Panc1 (cell line): ENCODE measurements at regions not wholly inside any gene's neighbourhood (a gene's known extent, or its start where the extent isn't known, plus 50 kb on each side); places are given as distances from the start of the nearest gene placed in this dataset.

Experiments
- ATAC-seq: fragments of 200-7000 bp; cut with Tn5 transposase; 2 replicates; pipeline ENCODE4 v1.9.1; 2020; ENCODE audit warnings: mild to moderate bottlenecking, moderate library complexity
- BruUV-seq: library from RNA; stranded (reverse); fragments of 400-500 nt; replicated peaks from 2 replicates; lab custom pipeline; 2021; lab: Mats Ljungman, UMichigan
- CTCF ChIA-PET: fragments of 300-600 bp; sonication (Branson Sonifier 250); formaldehyde crosslinking; loops from one replicate; lab custom pipeline; 2022; ENCODE audit warnings: antibody characterized with exemption; lab: Charles Lee
- POLR2A ChIA-PET: fragments of 300-600 bp; sonication (Branson Sonifier 250); formaldehyde crosslinking; loops from one replicate; lab custom pipeline; 2022; ENCODE audit warnings: antibody characterized with exemption; lab: Charles Lee
- DNase-seq: peaks from one replicate; pipeline ENCODE4 v3.0.0-alpha.2; 2010; ENCODE audit warnings: low read depth, low spot score
- H3K27ac ChIP-seq: 2 replicates; pipeline ENCODE4 v1.5.1; 2011; ENCODE audit warnings: mild to moderate bottlenecking, low read length, inconsistent platforms
- H3K27me3 ChIP-seq: fragments of 200-500 bp; sonication (Bioruptor generic); 2 replicates; pipeline ENCODE4 v1.6.0; 2014; ENCODE audit warnings: low read length, inconsistent platforms; ENCODE audit not compliant: control insufficient read depth, insufficient read depth
- H3K36me3 ChIP-seq: fragments of 200-500 bp; sonication (Bioruptor generic); 2 replicates; pipeline ENCODE4 v1.5.1; 2014; ENCODE audit warnings: inconsistent platforms, mild to moderate bottlenecking, low read length, moderate library complexity; ENCODE audit not compliant: control insufficient read depth, insufficient read depth
- H3K4me1 ChIP-seq: 2 replicates; pipeline ENCODE4 v1.5.1; 2011; ENCODE audit warnings: inconsistent platforms, mild to moderate bottlenecking, low read length, moderate library complexity; ENCODE audit not compliant: control insufficient read depth, insufficient read depth
- H3K4me3 ChIP-seq, 2 experiments: 2 replicates each; pipeline ENCODE4 v1.5.1; 2011 to 2012; ENCODE audit warnings: low read depth in 2 of 2, low read length in 2 of 2, mild to moderate bottlenecking in 2 of 2, inconsistent platforms in 1 of 2, moderate library complexity in 1 of 2
- H3K9me3 ChIP-seq: fragments of 200-500 bp; sonication (Bioruptor generic); 2 replicates; pipeline ENCODE4 v1.5.1; 2014; ENCODE audit warnings: low read depth, mild to moderate bottlenecking, inconsistent platforms, low read length, moderate library complexity; ENCODE audit not compliant: control insufficient read depth, insufficient read depth
- CTCF ChIP-seq: fragments of 450-650 bp; IDR thresholded peaks from 2 replicates; pipeline ENCODE4 v1.5.1; 2017; ENCODE audit warnings: mild to moderate bottlenecking
- POLR2AphosphoS5 ChIP-seq: IDR thresholded peaks from 2 replicates; pipeline ENCODE4 v1.6.1; 2012; ENCODE audit warnings: mild to moderate bottlenecking, low read depth, low read length, moderate library complexity
- SIN3A ChIP-seq: IDR thresholded peaks from 2 replicates; pipeline ENCODE4 v1.6.1; 2012; ENCODE audit warnings: low read depth, mild to moderate bottlenecking, low read length, moderate library complexity, borderline replicate concordance; ENCODE audit not compliant: insufficient read depth
- TCF7L2 ChIP-seq: IDR thresholded peaks from 2 replicates; pipeline ENCODE4 v1.6.1; 2011; ENCODE audit warnings: mild to moderate bottlenecking, low read depth, low read length, inconsistent platforms
- in situ Hi-C: cut with HindIII; loops from 2 replicates; pipeline ENCODE4 v1.10.0; 2016; ENCODE audit warnings: low sequenced_read_pairs, low pct_unique_long_range_greater_than_20kb
- intact Hi-C: fragments of 100-400 bp; cut with micrococcal nuclease; formaldehyde crosslinking; loops from one replicate; pipeline ENCODE4 v1.10.0; 2022; ENCODE audit not compliant: unreplicated experiment
- TF ChIP-seq, protein P1 (sequence below), 2 experiments: IDR thresholded peaks; 2 replicates each; pipeline ENCODE4 v1.6.1; 2011 to 2012; ENCODE audit warnings: low read depth in 2 of 2, control low read depth in 1 of 2, low read length in 1 of 2, mild to moderate bottlenecking in 1 of 2, moderate library complexity in 1 of 2; ENCODE audit not compliant: insufficient read depth in 1 of 2

- H3K27me3 ChIP-seq = no peaks in the 10 kb centered on the region
- no peaks in the 10 kb centered on the region for H3K4me1 ChIP-seq
- DNase-seq (no peak), ATAC-seq (no peak)
- H3K9me3 ChIP-seq = no peaks in the 10 kb centered on the region
- no peak overlapping the region for H3K27ac ChIP-seq
- TF ChIP-seq SIN3A (no peak), TCF7L2 (no peak), POLR2AphosphoS5 (no peak), CTCF (no peak)
- TF ChIP-seq, protein P1, sequence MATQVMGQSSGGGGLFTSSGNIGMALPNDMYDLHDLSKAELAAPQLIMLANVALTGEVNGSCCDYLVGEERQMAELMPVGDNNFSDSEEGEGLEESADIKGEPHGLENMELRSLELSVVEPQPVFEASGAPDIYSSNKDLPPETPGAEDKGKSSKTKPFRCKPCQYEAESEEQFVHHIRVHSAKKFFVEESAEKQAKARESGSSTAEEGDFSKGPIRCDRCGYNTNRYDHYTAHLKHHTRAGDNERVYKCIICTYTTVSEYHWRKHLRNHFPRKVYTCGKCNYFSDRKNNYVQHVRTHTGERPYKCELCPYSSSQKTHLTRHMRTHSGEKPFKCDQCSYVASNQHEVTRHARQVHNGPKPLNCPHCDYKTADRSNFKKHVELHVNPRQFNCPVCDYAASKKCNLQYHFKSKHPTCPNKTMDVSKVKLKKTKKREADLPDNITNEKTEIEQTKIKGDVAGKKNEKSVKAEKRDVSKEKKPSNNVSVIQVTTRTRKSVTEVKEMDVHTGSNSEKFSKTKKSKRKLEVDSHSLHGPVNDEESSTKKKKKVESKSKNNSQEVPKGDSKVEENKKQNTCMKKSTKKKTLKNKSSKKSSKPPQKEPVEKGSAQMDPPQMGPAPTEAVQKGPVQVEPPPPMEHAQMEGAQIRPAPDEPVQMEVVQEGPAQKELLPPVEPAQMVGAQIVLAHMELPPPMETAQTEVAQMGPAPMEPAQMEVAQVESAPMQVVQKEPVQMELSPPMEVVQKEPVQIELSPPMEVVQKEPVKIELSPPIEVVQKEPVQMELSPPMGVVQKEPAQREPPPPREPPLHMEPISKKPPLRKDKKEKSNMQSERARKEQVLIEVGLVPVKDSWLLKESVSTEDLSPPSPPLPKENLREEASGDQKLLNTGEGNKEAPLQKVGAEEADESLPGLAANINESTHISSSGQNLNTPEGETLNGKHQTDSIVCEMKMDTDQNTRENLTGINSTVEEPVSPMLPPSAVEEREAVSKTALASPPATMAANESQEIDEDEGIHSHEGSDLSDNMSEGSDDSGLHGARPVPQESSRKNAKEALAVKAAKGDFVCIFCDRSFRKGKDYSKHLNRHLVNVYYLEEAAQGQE (IDR thresholded peaks at IDR 0.05; ENCODE audit: insufficient read depth in 1 of 2, low read depth in 2 of 2, low read length in 1 of 2) = no peak
- intact Hi-C loops = no loop called here
- BruUV-seq = no TSS peak
- H3K4me3 ChIP-seq = no peak overlapping the region
- H3K36me3 ChIP-seq = no peaks in the 10 kb centered on the region
- ChIA-PET POLR2A (no interaction called here), CTCF (no interaction called here)
- in situ Hi-C loops = no loop called here
These were observed 138.2 kb upstream of the LPAR1 start for GRCh38 chr9:111176511-111176910.

- Histone ChIP-seq H3K27ac (no peak overlapping the region), H3K9me3 (no peaks in the 10 kb centered on the region), H3K4me3 (no peak overlapping the region), H3K4me1 (no peaks in the 10 kb centered on the region), H3K27me3 (no peaks in the 10 kb centered on the region), H3K36me3 (no peaks in the 10 kb centered on the region)
- intact Hi-C loops (no loop called here), in situ Hi-C loops (no loop called here)
- ChIA-PET POLR2A (interaction anchor here (0.5 kb wide), 1 partner anchor 1221 kb away, joined by 3 read pairs; no protein-coding TSS in a partner anchor), CTCF (no interaction called here)
- DNase-seq = no peak
- TF ChIP-seq CTCF (no peak), SIN3A (no peak), TCF7L2 (no peak), POLR2AphosphoS5 (no peak)
- TF ChIP-seq, protein P1 (IDR thresholded peaks at IDR 0.05; ENCODE audit: insufficient read depth in 1 of 2, low read depth in 2 of 2, low read length in 1 of 2) = no peak
- BruUV-seq = no TSS peak
- ATAC-seq = no peak
These were observed 137.1 kb upstream of the LPAR1 start for GRCh38 chr9:111175350-111175749.
